ENCODE measurements at regions not wholly inside any gene's neighbourhood (a gene's known extent, or its start where the extent isn't known, plus 50 kb on each side); places are given as distances from the start of the nearest gene placed in this dataset.
"Not testable (repeated sequence)": the region's sequence is repeated elsewhere in the genome, so short reads cannot be mapped to it uniquely, and the experiment has no call there.

- intact Hi-C loops (cut with DNase I, micrococcal nuclease): no loop called here
- no peaks in the 10 kb centered on the region for H3K9me3 Mint-ChIP-seq
- TF ChIP-seq CTCF (IDR thresholded peaks at IDR 0.05): no peak
- Histone ChIP-seq H3K36me3 (ENCODE audit: insufficient read depth, low read length) (no peaks in the 10 kb centered on the region), H3K27ac (ENCODE audit: low read depth in 1 of 2, low read length in 2 of 2) (no peak overlapping the region), H3K4me3 (ENCODE audit: low read length) (no peak overlapping the region), H3K4me1 (ENCODE audit: insufficient read depth, low read length) (no peaks in the 10 kb centered on the region), H3K9me3 (ENCODE audit: control insufficient read depth in 1 of 2, insufficient read depth in 1 of 2, low read length in 2 of 2) (no peaks in the 10 kb centered on the region), H3K27me3 (ENCODE audit: control insufficient read depth in 1 of 2, insufficient read depth in 2 of 2, low read length in 2 of 2) (no peaks in the 10 kb centered on the region)
- ATAC-seq (ENCODE audit: poor library complexity): no peak
- peaks cover 4% of the 10 kb centered on the region for H3K27me3 Mint-ChIP-seq
- no peaks in the 10 kb centered on the region for H3K4me1 Mint-ChIP-seq (ENCODE audit: low read depth)
- no peaks in the 10 kb centered on the region for H3K36me3 Mint-ChIP-seq (ENCODE audit: low read depth)
- no peak for DNase-seq
- H3K27ac Mint-ChIP-seq: no peak overlapping the region
- ChIA-PET POLR2A (interaction anchor here (0.6 kb wide), 1 partner anchor 105 kb away, joined by 3 read pairs; no protein-coding TSS in a partner anchor), CTCF (no interaction called here)
- no peak overlapping the region for H3K4me3 Mint-ChIP-seq
Measured at GRCh38 chr1:86641318-86641717, 63.1 kb upstream of the SH3GLB1 start.

- ATAC-seq (ENCODE audit: poor library complexity); H3K27ac Mint-ChIP-seq: not testable (repeated sequence)
Measured at GRCh38 chr1:86644655-86645054, 59.7 kb upstream of the SH3GLB1 start.

GRCh38 chr1:86645851-86646250 is 58.5 kb upstream of the SH3GLB1 start:
- no peak overlapping the region for H3K27ac Mint-ChIP-seq
- ATAC-seq (ENCODE audit: poor library complexity): no peak
- no peak for TF ChIP-seq CTCF (IDR thresholded peaks at IDR 0.05)
- H3K27me3 ChIP-seq (ENCODE audit: control insufficient read depth in 1 of 2, insufficient read depth in 2 of 2, low read length in 2 of 2): no peaks in the 10 kb centered on the region
- no peaks in the 10 kb centered on the region for H3K36me3 ChIP-seq (ENCODE audit: insufficient read depth, low read length)
- no peaks in the 10 kb centered on the region for H3K4me1 ChIP-seq (ENCODE audit: insufficient read depth, low read length)
- no peak overlapping the region for H3K27ac ChIP-seq (ENCODE audit: low read depth in 1 of 2, low read length in 2 of 2)
- H3K36me3 Mint-ChIP-seq (ENCODE audit: low read depth): no peaks in the 10 kb centered on the region
- H3K4me3 ChIP-seq (ENCODE audit: low read length): no peak overlapping the region
- no peaks in the 10 kb centered on the region for H3K9me3 ChIP-seq (ENCODE audit: control insufficient read depth in 1 of 2, insufficient read depth in 1 of 2, low read length in 2 of 2)
- POLR2A ChIA-PET: no interaction called here
- no peaks in the 10 kb centered on the region for H3K9me3 Mint-ChIP-seq
- H3K27me3 Mint-ChIP-seq: peaks cover 8% of the 10 kb centered on the region
- no peaks in the 10 kb centered on the region for H3K4me1 Mint-ChIP-seq (ENCODE audit: low read depth)
- CTCF ChIA-PET: no interaction called here
- H3K4me3 Mint-ChIP-seq: no peak overlapping the region
- intact Hi-C loops (cut with DNase I, micrococcal nuclease): no loop called here
- no peak for DNase-seq

More at GRCh38 chr1:86644655-86645054, 59.7 kb upstream of the SH3GLB1 start:
- H3K27me3 Mint-ChIP-seq; H3K4me1 Mint-ChIP-seq (ENCODE audit: low read depth); intact Hi-C loops (cut with DNase I, micrococcal nuclease); DNase-seq; H3K36me3 Mint-ChIP-seq (ENCODE audit: low read depth); H3K9me3 Mint-ChIP-seq; H3K4me1 ChIP-seq (ENCODE audit: insufficient read depth, low read length); H3K27me3 ChIP-seq (ENCODE audit: control insufficient read depth in 1 of 2, insufficient read depth in 2 of 2, low read length in 2 of 2); CTCF ChIA-PET; H3K27ac ChIP-seq (ENCODE audit: low read depth in 1 of 2, low read length in 2 of 2); H3K4me3 ChIP-seq (ENCODE audit: low read length); H3K9me3 ChIP-seq (ENCODE audit: control insufficient read depth in 1 of 2, insufficient read depth in 1 of 2, low read length in 2 of 2); H3K4me3 Mint-ChIP-seq; H3K36me3 ChIP-seq (ENCODE audit: insufficient read depth, low read length): not testable (repeated sequence)
- POLR2A ChIA-PET: interaction anchor here (0.9 kb wide), 1 partner anchor 59 kb away, joined by 3 read pairs; the partner anchor contains the start of gene SH3GLB1

GRCh38 chr1:86646256-86646655 is 58.1 kb upstream of the SH3GLB1 start:
- intact Hi-C loops (cut with DNase I, micrococcal nuclease): no loop called here
- Histone ChIP-seq H3K36me3 (ENCODE audit: insufficient read depth, low read length) (no peaks in the 10 kb centered on the region), H3K27ac (ENCODE audit: low read depth in 1 of 2, low read length in 2 of 2) (no peak overlapping the region), H3K27me3 (ENCODE audit: control insufficient read depth in 1 of 2, insufficient read depth in 2 of 2, low read length in 2 of 2) (no peaks in the 10 kb centered on the region), H3K4me1 (ENCODE audit: insufficient read depth, low read length) (no peaks in the 10 kb centered on the region), H3K4me3 (ENCODE audit: low read length) (no peak overlapping the region), H3K9me3 (ENCODE audit: control insufficient read depth in 1 of 2, insufficient read depth in 1 of 2, low read length in 2 of 2) (no peaks in the 10 kb centered on the region)
- Mint-ChIP-seq H3K4me3 (no peak overlapping the region), H3K27ac (no peak overlapping the region), H3K9me3 (no peaks in the 10 kb centered on the region), H3K4me1 (ENCODE audit: low read depth) (no peaks in the 10 kb centered on the region), H3K27me3 (peaks cover 8% of the 10 kb centered on the region), H3K36me3 (ENCODE audit: low read depth) (no peaks in the 10 kb centered on the region)
- ChIA-PET POLR2A (no interaction called here), CTCF (no interaction called here)
- no peak for DNase-seq
- no peak for ATAC-seq (ENCODE audit: poor library complexity)
- TF ChIP-seq CTCF (IDR thresholded peaks at IDR 0.05): no peak

Data from CD4-positive, alpha-beta T cell (primary cell).